Gastrocnemius medialis (tissue), 4 donors: ENCODE measurements at regions not wholly inside any gene's neighbourhood (a gene's known extent, or its start where the extent isn't known, plus 50 kb on each side); places are given as distances from the start of the nearest gene placed in this dataset.
"Not testable (repeated sequence)": the region's sequence is repeated elsewhere in the genome, so short reads cannot be mapped to it uniquely, and the experiment has no call there.

Experiments used
- ATAC-seq, 2 donors: fragments of 150-250 bp; one replicate each; pipeline ENCODE4 v1.9.1; 2016
- DNase-seq, 2 donors: peaks; one replicate each; pipeline ENCODE4 v3.0.0-alpha.2; 2019
- H3K27ac ChIP-seq, 4 donors: fragments of 200-600 bp; sonication (generic); 1 replicate in 1 of 4; 2 replicates in 3 of 4; pipeline ENCODE4 v1.5.1; 2016 to 2018; ENCODE audit warnings: mild to moderate bottlenecking in 2 of 4, moderate library complexity in 1 of 4
- H3K27me3 ChIP-seq, 3 donors: fragments of 200-600 bp; sonication (generic) in 2 of 3; 1 replicate in 1 of 3; 2 replicates in 2 of 3; pipeline versions ENCODE4 v1.5.1 to v1.6.0; 2016 to 2019; ENCODE audit warnings: mild to moderate bottlenecking in 1 of 3, moderate library complexity in 1 of 3
- H3K36me3 ChIP-seq, 2 donors: fragments of 200-600 bp; sonication (generic) in 1 of 2; one replicate each; pipeline ENCODE4 v1.5.1; 2017 to 2018
- H3K4me1 ChIP-seq, 2 donors: fragments of 200-600 bp; sonication (generic) in 1 of 2; one replicate each; pipeline ENCODE4 v1.5.1; 2016 to 2017; ENCODE audit warnings: mild to moderate bottlenecking in 2 of 2
- H3K4me3 ChIP-seq, 4 donors: fragments of 200-600 bp; sonication (generic) in 3 of 4; 1 replicate in 1 of 4; 2 replicates in 3 of 4; pipeline ENCODE4 v1.5.1; 2016 to 2019; ENCODE audit warnings: mild to moderate bottlenecking in 2 of 4
- H3K9me3 ChIP-seq, 3 donors: fragments of 200-600 bp; sonication (generic) in 2 of 3; 1 replicate in 1 of 3; 2 replicates in 2 of 3; pipeline ENCODE4 v1.5.1; 2016 to 2019
- CTCF ChIP-seq, 5 experiments: fragments of 450-650 bp in 3 of 5; fragments of 200-600 bp in 2 of 5; sonication (generic) in 2 of 5; IDR thresholded peaks in 4 of 5; conservative IDR thresholded peaks in 1 of 5; 1 replicate in 4 of 5; 2 replicates in 1 of 5; pipeline ENCODE4 v1.5.1; 2016 to 2019; ENCODE audit warnings: antibody characterized with exemption in 5 of 5, mild to moderate bottlenecking in 3 of 5, moderate library complexity in 3 of 5
- POLR2A ChIP-seq, 2 donors: fragments of 450-650 bp; IDR thresholded peaks; one replicate each; pipeline ENCODE4 v1.6.1; 2017; ENCODE audit warnings: antibody characterized with exemption in 2 of 2, mild to moderate bottlenecking in 2 of 2, moderate library complexity in 2 of 2
- in situ Hi-C, 4 donors: fragments of 200-750 bp; cut with MboI; loops; one replicate each; pipeline versions ENCODE4 v1.15.0 to v1.8.0; 2017; ENCODE audit warnings: low sequenced_read_pairs in 4 of 4
- intact Hi-C: fragments of 100-400 bp; cut with DNase I; formaldehyde crosslinking; loops from one replicate; pipeline ENCODE4 v1.15.1; 2023; ENCODE audit warnings: low total_unique reads

GRCh38 chr12:83559650-83560049 is 872.9 kb downstream of the TMTC2 start:
- no peak overlapping the region for H3K27ac ChIP-seq
- H3K4me3 ChIP-seq, result no peak overlapping the region
- H3K36me3 ChIP-seq, result no peaks in the 10 kb centered on the region
- in situ Hi-C loops, result no loop called here
- H3K27me3 ChIP-seq, result no peaks in the 10 kb centered on the region
- no peak for TF ChIP-seq POLR2A (IDR thresholded peaks at IDR 0.05)
- no peak for TF ChIP-seq CTCF (IDR thresholded peaks at IDR 0.05 in 4 of 5, conservative IDR thresholded peaks at IDR 0.05 in 1 of 5)
- H3K9me3 ChIP-seq, result no peaks in the 10 kb centered on the region
- ATAC-seq (no peak), DNase-seq (no peak)
- intact Hi-C loops, result no loop called here
- H3K4me1 ChIP-seq, result no peaks in the 10 kb centered on the region

GRCh38 chr12:83556040-83556439 is 869.3 kb downstream of the TMTC2 start:
- in situ Hi-C loops, H3K27ac ChIP-seq, H3K36me3 ChIP-seq, DNase-seq, H3K4me1 ChIP-seq, intact Hi-C loops, ATAC-seq, H3K9me3 ChIP-seq, H3K27me3 ChIP-seq, H3K4me3 ChIP-seq: not testable (repeated sequence)

- no peak for TF ChIP-seq CTCF (IDR thresholded peaks at IDR 0.05 in 4 of 5, conservative IDR thresholded peaks at IDR 0.05 in 1 of 5)
- TF ChIP-seq POLR2A (IDR thresholded peaks at IDR 0.05), result no peak
- H3K9me3 ChIP-seq, result no peaks in the 10 kb centered on the region
- DNase-seq, result no peak
- H3K27me3 ChIP-seq, result no peaks in the 10 kb centered on the region
- no peak for ATAC-seq
- no peak overlapping the region for H3K27ac ChIP-seq
- in situ Hi-C loops, result no loop called here
- H3K4me3 ChIP-seq, result no peak overlapping the region
- intact Hi-C loops, result no loop called here
- no peaks in the 10 kb centered on the region for H3K4me1 ChIP-seq
- no peaks in the 10 kb centered on the region for H3K36me3 ChIP-seq
These were observed 854.7 kb downstream of the TMTC2 start for GRCh38 chr12:83541446-83541845.

GRCh38 chr12:83538361-83538965 is 851.8 kb downstream of the TMTC2 start:
- H3K27ac ChIP-seq, result no peak overlapping the region
- H3K36me3 ChIP-seq, result no peaks in the 10 kb centered on the region
- no peaks in the 10 kb centered on the region for H3K27me3 ChIP-seq
- no peak overlapping the region for H3K4me3 ChIP-seq
- H3K4me1 ChIP-seq, result no peaks in the 10 kb centered on the region
- ATAC-seq, result no peak
- intact Hi-C loops (no loop called here), in situ Hi-C loops (no loop called here)
- TF ChIP-seq POLR2A (IDR thresholded peaks at IDR 0.05) (no peak), CTCF (IDR thresholded peaks at IDR 0.05 in 4 of 5, conservative IDR thresholded peaks at IDR 0.05 in 1 of 5) (no peak)
- H3K9me3 ChIP-seq, result no peaks in the 10 kb centered on the region
- no peak for DNase-seq

GRCh38 chr12:83537428-83538053 is 850.8 kb downstream of the TMTC2 start:
- H3K27me3 ChIP-seq, result no peaks in the 10 kb centered on the region
- TF ChIP-seq CTCF (IDR thresholded peaks at IDR 0.05 in 4 of 5, conservative IDR thresholded peaks at IDR 0.05 in 1 of 5) (no peak), POLR2A (IDR thresholded peaks at IDR 0.05) (no peak)
- H3K27ac ChIP-seq, result no peak overlapping the region
- H3K9me3 ChIP-seq, result no peaks in the 10 kb centered on the region
- in situ Hi-C loops, result no loop called here
- H3K36me3 ChIP-seq, result no peaks in the 10 kb centered on the region
- H3K4me3 ChIP-seq, result no peak overlapping the region
- intact Hi-C loops, result no loop called here
- no peaks in the 10 kb centered on the region for H3K4me1 ChIP-seq
- no peak for ATAC-seq
- DNase-seq, result no peak
